ENCODE measurements at regions not wholly inside any gene's neighbourhood (a gene's known extent, or its start where the extent isn't known, plus 50 kb on each side); places are given as distances from the start of the nearest gene placed in this dataset.

DNA sequence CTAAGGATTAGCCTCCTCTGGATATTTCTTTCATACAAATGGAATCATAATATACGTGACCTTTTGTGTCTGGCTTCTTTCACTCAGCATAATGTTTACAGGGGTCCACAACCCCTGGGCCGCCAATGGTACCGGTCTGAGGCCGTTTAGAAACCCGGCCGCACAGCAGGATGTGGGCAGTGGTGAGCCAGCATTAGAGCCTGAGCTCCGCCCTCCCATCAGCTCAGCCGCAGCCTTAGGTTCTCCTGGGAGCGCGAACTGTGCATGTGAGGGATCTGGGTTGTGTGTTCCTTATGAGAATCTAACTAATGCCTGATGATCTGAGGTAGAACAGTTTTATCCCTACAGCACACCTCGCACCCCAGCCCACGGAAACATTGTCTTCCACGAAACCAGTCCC is 229.7 kb downstream of the ICE1 start:
- TF ChIP-seq, protein P1, sequence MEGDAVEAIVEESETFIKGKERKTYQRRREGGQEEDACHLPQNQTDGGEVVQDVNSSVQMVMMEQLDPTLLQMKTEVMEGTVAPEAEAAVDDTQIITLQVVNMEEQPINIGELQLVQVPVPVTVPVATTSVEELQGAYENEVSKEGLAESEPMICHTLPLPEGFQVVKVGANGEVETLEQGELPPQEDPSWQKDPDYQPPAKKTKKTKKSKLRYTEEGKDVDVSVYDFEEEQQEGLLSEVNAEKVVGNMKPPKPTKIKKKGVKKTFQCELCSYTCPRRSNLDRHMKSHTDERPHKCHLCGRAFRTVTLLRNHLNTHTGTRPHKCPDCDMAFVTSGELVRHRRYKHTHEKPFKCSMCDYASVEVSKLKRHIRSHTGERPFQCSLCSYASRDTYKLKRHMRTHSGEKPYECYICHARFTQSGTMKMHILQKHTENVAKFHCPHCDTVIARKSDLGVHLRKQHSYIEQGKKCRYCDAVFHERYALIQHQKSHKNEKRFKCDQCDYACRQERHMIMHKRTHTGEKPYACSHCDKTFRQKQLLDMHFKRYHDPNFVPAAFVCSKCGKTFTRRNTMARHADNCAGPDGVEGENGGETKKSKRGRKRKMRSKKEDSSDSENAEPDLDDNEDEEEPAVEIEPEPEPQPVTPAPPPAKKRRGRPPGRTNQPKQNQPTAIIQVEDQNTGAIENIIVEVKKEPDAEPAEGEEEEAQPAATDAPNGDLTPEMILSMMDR (IDR thresholded peaks at IDR 0.05; ENCODE audit: low read depth, low read length, poor library complexity, severe bottlenecking) = no peak
- TF ChIP-seq EZH2phosphoT487 (IDR thresholded peaks at IDR 0.05; ENCODE audit: borderline replicate concordance, low read length) = no peak

Data from DOHH2 (cell line).